CD8-positive, alpha-beta memory T cell (primary cell): ENCODE measurements at regions not wholly inside any gene's neighbourhood (a gene's known extent, or its start where the extent isn't known, plus 50 kb on each side); places are given as distances from the start of the nearest gene placed in this dataset.
A peak's percentile ranks its signal among the peaks of the same experiment; 100 is the strongest.
"Not testable (repeated sequence)": the region's sequence is repeated elsewhere in the genome, so short reads cannot be mapped to it uniquely, and the experiment has no call there.

Experiments used
- CTCF ChIA-PET: fragments of 350-600 bp; sonication (Branson Sonifier 250); formaldehyde crosslinking; loops from one replicate; lab custom pipeline; 2021; ENCODE audit warnings: antibody characterized with exemption; lab: Charles Lee
- POLR2A ChIA-PET: fragments of 350-600 bp; sonication (Branson Sonifier 250); formaldehyde crosslinking; loops from one replicate; lab custom pipeline; 2021; ENCODE audit warnings: antibody characterized with exemption; lab: Charles Lee
- DNase-seq, 5 donors: peaks; one replicate each; pipeline versions ENCODE4 v3.0.0 to v3.0.0-alpha.2; 2020 to 2022; ENCODE audit warnings: mixed read lengths in 1 of 5
- H3K27ac ChIP-seq: one replicate; pipeline ENCODE4 v1.7.0; 2013; ENCODE audit warnings: low read depth, mild to moderate bottlenecking, low read length, moderate library complexity
- H3K27me3 ChIP-seq: 2 replicates; pipeline ENCODE4 v1.7.0; 2013; ENCODE audit warnings: low read length, mild to moderate bottlenecking; ENCODE audit not compliant: insufficient read depth, poor library complexity, severe bottlenecking
- H3K36me3 ChIP-seq: 2 replicates; pipeline ENCODE4 v1.7.0; 2013; ENCODE audit warnings: mild to moderate bottlenecking, low read length, moderate library complexity; ENCODE audit not compliant: insufficient read depth
- H3K4me1 ChIP-seq: 2 replicates; pipeline ENCODE4 v1.7.0; 2013; ENCODE audit warnings: mild to moderate bottlenecking, low read length, moderate library complexity; ENCODE audit not compliant: insufficient read depth
- H3K4me3 ChIP-seq: 2 replicates; pipeline ENCODE4 v1.7.0; 2013; ENCODE audit warnings: mild to moderate bottlenecking, low read length
- H3K9me3 ChIP-seq: 2 replicates; pipeline ENCODE4 v1.7.0; 2013; ENCODE audit warnings: mild to moderate bottlenecking, low read length
- H3K27ac Mint-ChIP-seq, 8 donors: one replicate each; pipeline ENCODE4 v1.8.0; 2020 to 2021; ENCODE audit warnings: mixed read lengths in 8 of 8, mild to moderate bottlenecking in 6 of 8, inconsistent platforms in 3 of 8, moderate library complexity in 3 of 8
- H3K27me3 Mint-ChIP-seq, 2 donors: one replicate each; pipeline ENCODE4 v1.8.0; 2020 to 2021; ENCODE audit warnings: mixed read lengths in 2 of 2, mild to moderate bottlenecking in 1 of 2, moderate library complexity in 1 of 2
- H3K36me3 Mint-ChIP-seq, 3 donors: one replicate each; pipeline ENCODE4 v1.8.0; 2020 to 2021; ENCODE audit warnings: mixed read lengths in 3 of 3, inconsistent platforms in 1 of 3, mild to moderate bottlenecking in 1 of 3
- H3K4me1 Mint-ChIP-seq, 3 donors: one replicate each; pipeline ENCODE4 v1.8.0; 2020 to 2021; ENCODE audit warnings: mixed read lengths in 3 of 3, inconsistent platforms in 1 of 3, mild to moderate bottlenecking in 1 of 3
- H3K4me3 Mint-ChIP-seq, 7 donors: one replicate each; pipeline ENCODE4 v1.8.0; 2020 to 2021; ENCODE audit warnings: mixed read lengths in 7 of 7, mild to moderate bottlenecking in 6 of 7, moderate library complexity in 4 of 7, inconsistent platforms in 2 of 7
- H3K9me3 Mint-ChIP-seq, 5 donors: one replicate each; pipeline ENCODE4 v1.8.0; 2020 to 2022; ENCODE audit warnings: mixed read lengths in 5 of 5, mild to moderate bottlenecking in 3 of 5, moderate library complexity in 2 of 5, inconsistent platforms in 1 of 5

DNA sequence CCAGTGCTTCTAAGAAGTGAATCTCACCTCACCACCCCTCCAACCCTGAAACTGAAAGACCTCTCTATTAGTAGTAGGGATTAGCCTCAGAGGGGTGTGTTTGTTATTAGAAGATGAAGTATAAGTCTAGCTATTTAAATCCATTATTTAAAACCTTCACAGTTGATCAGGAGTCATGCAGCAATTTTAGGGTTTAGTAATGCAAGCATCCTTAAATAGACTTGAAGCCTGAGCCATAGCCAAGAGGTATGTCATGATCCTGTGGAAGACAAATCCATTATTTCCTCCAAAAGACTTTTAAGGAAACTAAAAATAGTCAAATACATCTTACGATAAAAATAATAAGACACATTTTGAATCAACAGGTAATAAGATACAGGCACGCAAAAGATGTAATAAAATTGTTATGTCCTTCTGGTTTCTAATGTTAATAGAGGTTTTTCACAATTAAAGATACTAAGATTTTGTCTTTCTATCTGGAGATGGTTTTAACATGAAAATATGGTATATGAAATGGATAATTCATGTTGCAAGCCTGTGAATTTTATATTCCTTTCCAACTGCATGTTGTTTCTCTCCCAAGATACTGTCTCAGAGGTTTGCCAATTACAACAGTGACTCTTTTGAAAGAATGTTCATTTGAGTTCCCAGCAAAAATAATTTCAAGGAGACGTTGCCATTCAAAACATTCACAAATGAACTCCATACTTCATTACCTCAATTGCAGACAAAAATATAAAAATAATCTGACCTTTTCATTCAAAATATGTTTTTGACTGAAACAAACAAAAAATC is 68.0 kb downstream of the LUZP4 start:
- H3K27me3 Mint-ChIP-seq, result no peaks in the 10 kb centered on the region
- ChIA-PET POLR2A (no interaction called here), CTCF (no interaction called here)
- no peak overlapping the region for H3K27ac ChIP-seq
- H3K9me3 ChIP-seq, result no peaks in the 10 kb centered on the region
- H3K4me1 ChIP-seq, result no peaks in the 10 kb centered on the region
- no peaks in the 10 kb centered on the region for H3K27me3 ChIP-seq
- H3K4me3 Mint-ChIP-seq, result no peak overlapping the region
- no peaks in the 10 kb centered on the region for H3K4me1 Mint-ChIP-seq
- no peaks in the 10 kb centered on the region for H3K36me3 Mint-ChIP-seq
- H3K36me3 ChIP-seq, result no peaks in the 10 kb centered on the region
- no peak overlapping the region for H3K27ac Mint-ChIP-seq
- H3K9me3 Mint-ChIP-seq, result peaks cover 0 to 2% (median 0%) of the 10 kb centered on the region in 5 donors
- H3K4me3 ChIP-seq, result no peak overlapping the region
- DNase-seq, result no peak

- H3K4me3 ChIP-seq, H3K9me3 Mint-ChIP-seq, POLR2A ChIA-PET, H3K36me3 Mint-ChIP-seq, H3K4me3 Mint-ChIP-seq, CTCF ChIA-PET, H3K36me3 ChIP-seq, DNase-seq, H3K27ac ChIP-seq, H3K27ac Mint-ChIP-seq, H3K4me1 Mint-ChIP-seq, H3K4me1 ChIP-seq, H3K9me3 ChIP-seq, H3K27me3 Mint-ChIP-seq, H3K27me3 ChIP-seq: not testable (repeated sequence)
Observed at GRCh38 chrX:115359508-115359907, 70.0 kb downstream of the LUZP4 start.

GRCh38 chrX:115360220-115360781 is 70.8 kb downstream of the LUZP4 start:
- Mint-ChIP-seq H3K9me3 (no peaks in the 10 kb centered on the region), H3K27me3 (peaks cover 0 to 1% of the 10 kb centered on the region in 2 donors), H3K4me1 (no peaks in the 10 kb centered on the region), H3K4me3 (no peak overlapping the region), H3K36me3 (no peaks in the 10 kb centered on the region), H3K27ac (no peak overlapping the region)
- DNase-seq, result no peak
- H3K36me3 ChIP-seq, result no peaks in the 10 kb centered on the region
- H3K27me3 ChIP-seq, result no peaks in the 10 kb centered on the region
- H3K9me3 ChIP-seq, result no peaks in the 10 kb centered on the region
- H3K4me1 ChIP-seq, result no peaks in the 10 kb centered on the region
- CTCF ChIA-PET, result no interaction called here
- H3K27ac ChIP-seq, result no peak overlapping the region
- H3K4me3 ChIP-seq, result no peak overlapping the region
- POLR2A ChIA-PET, result no interaction called here

DNA sequence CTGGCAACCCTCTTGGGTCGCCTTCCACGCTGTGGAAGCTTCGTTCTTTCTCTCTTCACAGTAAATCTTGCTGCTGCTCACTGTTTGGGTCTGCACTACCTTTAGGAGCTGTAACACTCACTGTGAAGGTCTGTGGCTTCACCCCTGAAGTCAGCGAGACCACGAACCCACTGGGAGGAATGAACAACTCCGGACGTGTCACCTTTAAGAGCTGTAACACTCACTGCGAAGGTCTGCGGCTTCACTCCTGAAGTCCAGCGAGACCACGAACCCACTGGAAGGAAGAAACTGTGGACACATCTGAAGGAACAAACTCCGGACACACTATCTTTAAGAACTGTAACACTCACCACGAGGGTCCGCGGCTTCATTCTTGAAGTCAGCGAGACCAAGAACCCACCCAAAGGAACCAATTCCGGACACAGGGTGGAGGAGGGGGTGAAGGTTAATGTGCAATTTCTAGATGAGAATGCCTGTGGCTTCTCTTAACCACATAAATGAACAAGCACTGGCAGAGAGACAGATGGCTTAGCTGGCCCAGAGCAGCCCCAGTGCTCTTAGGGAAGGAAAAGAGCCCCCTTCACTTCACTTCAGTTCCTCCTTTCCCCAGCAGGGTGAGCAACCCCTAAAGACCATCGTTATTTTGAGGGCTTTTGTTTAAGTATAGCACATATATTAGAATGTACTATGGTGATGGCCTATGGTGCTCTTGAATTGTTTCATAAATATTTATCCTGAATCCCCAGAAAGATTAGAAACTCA is 73.0 kb downstream of the LUZP4 start:
- ChIA-PET POLR2A (no interaction called here), CTCF (no interaction called here)
- Histone ChIP-seq H3K27ac (no peak overlapping the region), H3K36me3 (no peaks in the 10 kb centered on the region), H3K4me1 (no peaks in the 10 kb centered on the region), H3K27me3 (no peaks in the 10 kb centered on the region), H3K9me3 (no peaks in the 10 kb centered on the region), H3K4me3 (no peak overlapping the region)
- Mint-ChIP-seq H3K4me3 (no peak overlapping the region), H3K9me3 (no peaks in the 10 kb centered on the region), H3K4me1 (no peaks in the 10 kb centered on the region), H3K36me3 (no peaks in the 10 kb centered on the region), H3K27ac (peak overlapping the region in 1 of 8 donors; percentile 72), H3K27me3 (peaks cover 0 to 1% of the 10 kb centered on the region in 2 donors)
- peak in 1 of 5 donors; percentile 0 for DNase-seq

GRCh38 chrX:115363372-115363771 is 73.9 kb downstream of the LUZP4 start:
- ChIA-PET POLR2A (no interaction called here), CTCF (no interaction called here)
- Histone ChIP-seq H3K4me1 (no peaks in the 10 kb centered on the region), H3K27me3 (no peaks in the 10 kb centered on the region), H3K36me3 (no peaks in the 10 kb centered on the region), H3K27ac (no peak overlapping the region), H3K9me3 (no peaks in the 10 kb centered on the region), H3K4me3 (no peak overlapping the region)
- Mint-ChIP-seq H3K36me3 (no peaks in the 10 kb centered on the region), H3K27me3 (peaks cover 0 to 4% of the 10 kb centered on the region in 2 donors), H3K4me1 (no peaks in the 10 kb centered on the region), H3K4me3 (no peak overlapping the region), H3K27ac (no peak overlapping the region), H3K9me3 (peaks cover 0 to 2% (median 0%) of the 10 kb centered on the region in 5 donors)
- no peak for DNase-seq

DNA sequence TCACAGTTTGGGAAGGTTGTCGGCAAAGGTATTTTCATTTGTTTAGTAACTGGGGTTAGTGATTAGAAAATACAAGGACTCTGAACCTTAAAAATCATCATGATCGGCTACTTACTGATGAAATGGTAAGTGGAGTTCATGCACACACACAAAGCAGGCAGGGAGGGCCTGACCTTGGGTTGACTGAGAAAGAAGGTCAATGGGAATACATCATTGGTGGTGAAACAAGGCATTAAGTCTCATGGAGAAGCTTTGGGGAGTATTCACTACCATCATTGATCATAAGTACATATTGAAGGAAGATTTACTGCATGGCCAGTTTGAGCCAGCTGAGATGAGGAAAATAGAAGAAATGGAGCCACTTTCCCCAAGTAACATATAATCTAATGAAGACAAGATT is 74.4 kb downstream of the LUZP4 start:
- Mint-ChIP-seq H3K4me1 (no peaks in the 10 kb centered on the region), H3K36me3 (no peaks in the 10 kb centered on the region), H3K4me3 (no peak overlapping the region), H3K27me3 (peaks cover 0 to 4% of the 10 kb centered on the region in 2 donors), H3K27ac (no peak overlapping the region), H3K9me3 (peaks cover 0 to 2% (median 0%) of the 10 kb centered on the region in 5 donors)
- DNase-seq, result no peak
- Histone ChIP-seq H3K4me1 (no peaks in the 10 kb centered on the region), H3K27me3 (no peaks in the 10 kb centered on the region), H3K27ac (no peak overlapping the region), H3K36me3 (no peaks in the 10 kb centered on the region), H3K4me3 (no peak overlapping the region), H3K9me3 (no peaks in the 10 kb centered on the region)
- CTCF ChIA-PET, result no interaction called here
- POLR2A ChIA-PET, result no interaction called here

GRCh38 chrX:115364670-115365069 is 75.2 kb downstream of the LUZP4 start:
- Mint-ChIP-seq H3K4me1 (no peaks in the 10 kb centered on the region), H3K36me3 (no peaks in the 10 kb centered on the region), H3K9me3 (peaks cover 0 to 2% (median 0%) of the 10 kb centered on the region in 5 donors), H3K27ac (no peak overlapping the region), H3K4me3 (no peak overlapping the region), H3K27me3 (peaks cover 0 to 4% of the 10 kb centered on the region in 2 donors)
- CTCF ChIA-PET, result no interaction called here
- H3K9me3 ChIP-seq, result no peaks in the 10 kb centered on the region
- no peaks in the 10 kb centered on the region for H3K36me3 ChIP-seq
- no peak for DNase-seq
- no peaks in the 10 kb centered on the region for H3K27me3 ChIP-seq
- POLR2A ChIA-PET, result no interaction called here
- no peaks in the 10 kb centered on the region for H3K4me1 ChIP-seq
- no peak overlapping the region for H3K27ac ChIP-seq
- no peak overlapping the region for H3K4me3 ChIP-seq

DNA sequence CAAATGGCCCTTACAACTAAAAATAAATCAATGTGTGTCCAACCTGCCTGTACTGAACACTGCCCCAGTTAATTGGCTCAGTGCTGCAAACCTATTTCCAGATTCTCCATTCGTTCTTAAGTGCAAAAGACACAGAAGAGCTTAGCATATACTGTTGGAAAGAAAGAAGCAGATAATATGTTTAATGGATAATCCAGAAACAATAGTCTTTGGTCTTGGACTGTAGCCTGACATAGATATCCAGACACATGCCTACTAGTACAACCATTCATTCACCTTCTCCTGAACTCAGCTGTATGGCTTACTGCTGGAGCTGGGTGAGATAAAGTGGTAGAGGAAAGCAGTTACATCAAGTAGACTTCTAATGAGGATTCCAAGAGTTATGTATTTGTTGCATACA is 77.0 kb downstream of the LUZP4 start:
- Histone ChIP-seq H3K4me3 (no peak overlapping the region), H3K27me3 (no peaks in the 10 kb centered on the region), H3K36me3 (no peaks in the 10 kb centered on the region), H3K27ac (no peak overlapping the region), H3K9me3 (no peaks in the 10 kb centered on the region), H3K4me1 (no peaks in the 10 kb centered on the region)
- Mint-ChIP-seq H3K4me3 (no peak overlapping the region), H3K27me3 (peaks cover 0 to 7% of the 10 kb centered on the region in 2 donors), H3K9me3 (peaks cover 0 to 2% (median 0%) of the 10 kb centered on the region in 5 donors), H3K27ac (no peak overlapping the region), H3K36me3 (no peaks in the 10 kb centered on the region), H3K4me1 (no peaks in the 10 kb centered on the region)
- no peak for DNase-seq
- POLR2A ChIA-PET, result no interaction called here
- CTCF ChIA-PET, result no interaction called here
